ENCODE measurements at regions not wholly inside any gene's neighbourhood (a gene's known extent, or its start where the extent isn't known, plus 50 kb on each side); places are given as distances from the start of the nearest gene placed in this dataset.

- TF ChIP-seq POLR2AphosphoS5 (IDR thresholded peaks at IDR 0.05; ENCODE audit: insufficient read depth, low read depth, low read length) (no peak), CTCF (IDR thresholded peaks at IDR 0.05; ENCODE audit: extremely low read depth in 1 of 2, insufficient read depth in 1 of 2, low read depth in 1 of 2, low read length in 2 of 2) (no peak)
These were observed 112.3 kb upstream of the KLF13 start for GRCh38 chr15:31214158-31214863.
